A549 (cell line): ENCODE measurements at regions not wholly inside any gene's neighbourhood (a gene's known extent, or its start where the extent isn't known, plus 50 kb on each side); places are given as distances from the start of the nearest gene placed in this dataset.

ENCODE experiments used
- ATAC-seq, 2 experiments: fragments of 200-7000 bp in 1 of 2; fragments of >200 bp in 1 of 2; cut with Nextera tagmentation in 1 of 2; cut with Tn5 transposase in 1 of 2; 3 replicates each; pipeline versions ENCODE4 v1.8.0 to v1.9.1; 2018 to 2020; ENCODE audit warnings: mild to moderate bottlenecking in 1 of 2, moderate library complexity in 1 of 2
- CTCF ChIA-PET: fragments of 300-600 bp; sonication (Branson Sonifier 250); formaldehyde crosslinking; extraction: SDS; loops from one replicate; lab custom pipeline; 2021; ENCODE audit warnings: antibody characterized with exemption, inconsistent platforms; lab: Yijun Ruan, JAX
- POLR2A ChIA-PET: fragments of 350-600 bp; formaldehyde crosslinking; extraction: SDS; loops from one replicate; lab custom pipeline; 2021; ENCODE audit warnings: antibody characterized with exemption, inconsistent platforms; lab: Yijun Ruan, JAX
- DNase-seq, 2 experiments: peaks; one replicate each; pipeline versions ENCODE4 v3.0.0 to v3.0.0-alpha.2; 2011 to 2016; ENCODE audit warnings: low read depth in 1 of 2, low spot score in 1 of 2
- FAIRE-seq: peaks from 2 replicates; lab custom pipeline; 2011; peaks lifted over from hg19 to GRCh38; lab: Jason Lieb, UNC
- H3K27ac ChIP-seq, 2 experiments: fragments of >200 bp; sonication (Bioruptor Twin); formaldehyde crosslinking; 3 replicates each; pipeline ENCODE4 v1.5.1; 2016 to 2017
- H3K4me1 ChIP-seq: fragments of >200 bp; sonication (Bioruptor Twin); formaldehyde crosslinking; 3 replicates; pipeline ENCODE4 v1.6.1; 2016
- H3K4me2 ChIP-seq: fragments of >200 bp; sonication (Bioruptor Twin); formaldehyde crosslinking; 3 replicates; pipeline ENCODE4 v1.6.1; 2016
- H3K4me3 ChIP-seq: fragments of >200 bp; sonication (Bioruptor Twin); formaldehyde crosslinking; 3 replicates; pipeline ENCODE4 v1.5.1; 2016
- H3K9me3 ChIP-seq: fragments of >200 bp; sonication (Bioruptor Twin); formaldehyde crosslinking; 3 replicates; pipeline ENCODE4 v1.6.1; 2016
- EHMT2 ChIP-seq: fragments of 200-600 bp; sonication (generic); IDR thresholded peaks from 2 replicates; pipeline ENCODE4 v1.6.1; 2016; ENCODE audit warnings: antibody characterized with exemption, low read depth, mild to moderate bottlenecking, moderate library complexity
- FOSL2 ChIP-seq, 2 experiments: fragments of 450-650 bp in 1 of 2; fragments of >200 bp in 1 of 2; sonication (Bioruptor Twin) in 1 of 2; formaldehyde crosslinking; IDR thresholded peaks; 2 replicates each; pipeline versions ENCODE4 v1.5.0 to v1.6.1; 2016 to 2020; ENCODE audit warnings: mild to moderate bottlenecking in 1 of 2, moderate library complexity in 1 of 2
- FOXS1 ChIP-seq: fragments of 250-450 bp; sonication (Bioruptor Pico); IDR thresholded peaks from 2 replicates; pipeline ENCODE4 v1.5.0; 2020; ENCODE audit warnings: mild to moderate bottlenecking, moderate library complexity
- HDAC2 ChIP-seq: fragments of 200-600 bp; sonication (generic); IDR thresholded peaks from 2 replicates; pipeline ENCODE4 v1.6.1; 2016
- HEYL ChIP-seq: fragments of 250-450 bp; sonication (Bioruptor Pico); IDR thresholded peaks from 2 replicates; pipeline ENCODE4 v1.8.0; 2021; ENCODE audit warnings: mild to moderate bottlenecking, moderate library complexity
- MAFK ChIP-seq: fragments of 450-650 bp; IDR thresholded peaks from 2 replicates; pipeline ENCODE4 v1.6.1; 2014; ENCODE audit not compliant: partially characterized antibody
- MYC ChIP-seq: IDR thresholded peaks from 2 replicates; pipeline ENCODE4 v1.6.1; 2012; ENCODE audit warnings: mild to moderate bottlenecking, inconsistent platforms, low read length, improper control_type of control experiment, borderline replicate concordance
- POLR2A ChIP-seq: IDR thresholded peaks from 2 replicates; pipeline ENCODE4 v1.6.1; 2012; ENCODE audit warnings: mild to moderate bottlenecking, low read length
- RARB ChIP-seq: fragments of 250-450 bp; sonication (Bioruptor Pico); IDR thresholded peaks from 2 replicates; pipeline ENCODE4 v1.8.0; 2021; ENCODE audit warnings: mild to moderate bottlenecking, moderate library complexity
- RFX5 ChIP-seq: fragments of 450-650 bp; IDR thresholded peaks from 2 replicates; pipeline ENCODE4 v1.7.1; 2014; ENCODE audit warnings: antibody characterized with exemption, mild to moderate bottlenecking, moderate library complexity
- SREBF2 ChIP-seq: fragments of 450-650 bp; IDR thresholded peaks from 2 replicates; pipeline ENCODE4 v1.6.1; 2014; ENCODE audit warnings: mild to moderate bottlenecking, moderate library complexity
- TFCP2L1 ChIP-seq: fragments of 250-450 bp; sonication (Bioruptor Pico); IDR thresholded peaks from 2 replicates; pipeline ENCODE4 v1.5.0; 2021; ENCODE audit warnings: mild to moderate bottlenecking
- ZNF302 ChIP-seq: fragments of 250-450 bp; sonication (Bioruptor Pico); IDR thresholded peaks from 2 replicates; pipeline ENCODE4 v1.9.0; 2021; ENCODE audit warnings: inconsistent platforms, mild to moderate bottlenecking, moderate library complexity
- WGBS: methylation state at CpG from one replicate; pipeline ENCODE4 v1.1.6; 2017; ENCODE audit errors: missing lambda C conversion rate; 5-methylcytosine and 5-hydroxymethylcytosine counted together
- TF ChIP-seq, protein P1 (sequence below): IDR thresholded peaks from 2 replicates; pipeline ENCODE4 v1.6.1; 2012
- TF ChIP-seq, protein P2 (sequence below): IDR thresholded peaks from 2 replicates; pipeline ENCODE4 v1.6.1; 2012
- TF ChIP-seq, protein P3 (sequence below): fragments of >200 bp; sonication (Bioruptor Twin); formaldehyde crosslinking; IDR thresholded peaks from 3 replicates; pipeline ENCODE4 v1.5.1; 2016
- TF ChIP-seq, protein P4 (sequence below): IDR thresholded peaks from 2 replicates; pipeline ENCODE4 v1.6.1; 2012; ENCODE audit warnings: low read depth, borderline replicate concordance
- TF ChIP-seq, protein P5 (sequence below): fragments of 200-600 bp; sonication (generic); IDR thresholded peaks from 2 replicates; pipeline ENCODE4 v1.6.1; 2016; ENCODE audit warnings: antibody characterized with exemption, mild to moderate bottlenecking, moderate library complexity
- TF ChIP-seq, protein P6 (sequence below): fragments of >200 bp; sonication (Bioruptor Twin); formaldehyde crosslinking; IDR thresholded peaks from 2 replicates; pipeline ENCODE4 v1.6.1; 2016

DNA sequence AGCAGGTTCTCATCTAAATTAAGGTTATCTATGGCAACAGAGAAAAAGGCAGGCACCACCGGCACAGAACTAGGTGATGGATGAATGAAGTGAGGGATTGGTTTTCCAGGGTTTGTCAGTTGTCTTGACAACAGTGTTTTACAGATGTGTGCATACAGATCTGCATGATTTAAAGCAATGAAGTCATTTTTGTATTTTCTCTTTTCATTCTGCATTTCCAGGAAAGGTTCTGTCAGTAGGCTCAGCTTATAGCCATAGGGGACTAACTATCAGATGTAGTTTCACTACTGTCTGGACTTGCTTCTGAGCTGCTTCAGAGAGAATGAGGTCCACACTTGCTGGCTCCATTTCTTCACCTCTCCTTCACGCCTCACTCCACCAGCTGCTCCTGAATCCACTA lies 98.2 kb upstream of the LMO4 start:
- Histone ChIP-seq H3K9me3 (no peaks in the 10 kb centered on the region), H3K4me1 (peaks cover 13% of the 10 kb centered on the region; the same call in 2 of the 3 replicates), H3K4me2 (no peak overlapping the region), H3K4me3 (no peak overlapping the region), H3K27ac (no peak overlapping the region)
- WGBS: 80% methylated on average over 2 of the region's 2 CpGs
- TF ChIP-seq, protein P1, sequence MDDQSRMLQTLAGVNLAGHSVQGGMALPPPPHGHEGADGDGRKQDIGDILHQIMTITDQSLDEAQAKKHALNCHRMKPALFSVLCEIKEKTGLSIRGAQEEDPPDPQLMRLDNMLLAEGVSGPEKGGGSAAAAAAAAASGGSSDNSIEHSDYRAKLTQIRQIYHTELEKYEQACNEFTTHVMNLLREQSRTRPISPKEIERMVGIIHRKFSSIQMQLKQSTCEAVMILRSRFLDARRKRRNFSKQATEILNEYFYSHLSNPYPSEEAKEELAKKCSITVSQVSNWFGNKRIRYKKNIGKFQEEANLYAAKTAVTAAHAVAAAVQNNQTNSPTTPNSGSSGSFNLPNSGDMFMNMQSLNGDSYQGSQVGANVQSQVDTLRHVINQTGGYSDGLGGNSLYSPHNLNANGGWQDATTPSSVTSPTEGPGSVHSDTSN: no peak
- TF ChIP-seq POLR2A (no peak), MYC (no peak), FOXS1 (CRISPR knock-in tag) (no peak), FOSL2 (IDR thresholded peaks at IDR 0.05) (no peak), FOSL2 (CRISPR knock-in tag; IDR thresholded peaks at IDR 0.05) (no peak), RFX5 (no peak), ZNF302 (CRISPR knock-in tag) (no peak), HDAC2 (no peak), TFCP2L1 (CRISPR knock-in tag) (no peak), HEYL (CRISPR knock-in tag) (no peak), EHMT2 (no peak)
- TF ChIP-seq, protein P2, sequence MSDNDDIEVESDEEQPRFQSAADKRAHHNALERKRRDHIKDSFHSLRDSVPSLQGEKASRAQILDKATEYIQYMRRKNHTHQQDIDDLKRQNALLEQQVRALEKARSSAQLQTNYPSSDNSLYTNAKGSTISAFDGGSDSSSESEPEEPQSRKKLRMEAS: no peak
- TF ChIP-seq, protein P3, sequence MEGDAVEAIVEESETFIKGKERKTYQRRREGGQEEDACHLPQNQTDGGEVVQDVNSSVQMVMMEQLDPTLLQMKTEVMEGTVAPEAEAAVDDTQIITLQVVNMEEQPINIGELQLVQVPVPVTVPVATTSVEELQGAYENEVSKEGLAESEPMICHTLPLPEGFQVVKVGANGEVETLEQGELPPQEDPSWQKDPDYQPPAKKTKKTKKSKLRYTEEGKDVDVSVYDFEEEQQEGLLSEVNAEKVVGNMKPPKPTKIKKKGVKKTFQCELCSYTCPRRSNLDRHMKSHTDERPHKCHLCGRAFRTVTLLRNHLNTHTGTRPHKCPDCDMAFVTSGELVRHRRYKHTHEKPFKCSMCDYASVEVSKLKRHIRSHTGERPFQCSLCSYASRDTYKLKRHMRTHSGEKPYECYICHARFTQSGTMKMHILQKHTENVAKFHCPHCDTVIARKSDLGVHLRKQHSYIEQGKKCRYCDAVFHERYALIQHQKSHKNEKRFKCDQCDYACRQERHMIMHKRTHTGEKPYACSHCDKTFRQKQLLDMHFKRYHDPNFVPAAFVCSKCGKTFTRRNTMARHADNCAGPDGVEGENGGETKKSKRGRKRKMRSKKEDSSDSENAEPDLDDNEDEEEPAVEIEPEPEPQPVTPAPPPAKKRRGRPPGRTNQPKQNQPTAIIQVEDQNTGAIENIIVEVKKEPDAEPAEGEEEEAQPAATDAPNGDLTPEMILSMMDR: no peak
- TF ChIP-seq, protein P4, sequence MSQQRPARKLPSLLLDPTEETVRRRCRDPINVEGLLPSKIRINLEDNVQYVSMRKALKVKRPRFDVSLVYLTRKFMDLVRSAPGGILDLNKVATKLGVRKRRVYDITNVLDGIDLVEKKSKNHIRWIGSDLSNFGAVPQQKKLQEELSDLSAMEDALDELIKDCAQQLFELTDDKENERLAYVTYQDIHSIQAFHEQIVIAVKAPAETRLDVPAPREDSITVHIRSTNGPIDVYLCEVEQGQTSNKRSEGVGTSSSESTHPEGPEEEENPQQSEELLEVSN: no peak
- TF ChIP-seq, protein P5, sequence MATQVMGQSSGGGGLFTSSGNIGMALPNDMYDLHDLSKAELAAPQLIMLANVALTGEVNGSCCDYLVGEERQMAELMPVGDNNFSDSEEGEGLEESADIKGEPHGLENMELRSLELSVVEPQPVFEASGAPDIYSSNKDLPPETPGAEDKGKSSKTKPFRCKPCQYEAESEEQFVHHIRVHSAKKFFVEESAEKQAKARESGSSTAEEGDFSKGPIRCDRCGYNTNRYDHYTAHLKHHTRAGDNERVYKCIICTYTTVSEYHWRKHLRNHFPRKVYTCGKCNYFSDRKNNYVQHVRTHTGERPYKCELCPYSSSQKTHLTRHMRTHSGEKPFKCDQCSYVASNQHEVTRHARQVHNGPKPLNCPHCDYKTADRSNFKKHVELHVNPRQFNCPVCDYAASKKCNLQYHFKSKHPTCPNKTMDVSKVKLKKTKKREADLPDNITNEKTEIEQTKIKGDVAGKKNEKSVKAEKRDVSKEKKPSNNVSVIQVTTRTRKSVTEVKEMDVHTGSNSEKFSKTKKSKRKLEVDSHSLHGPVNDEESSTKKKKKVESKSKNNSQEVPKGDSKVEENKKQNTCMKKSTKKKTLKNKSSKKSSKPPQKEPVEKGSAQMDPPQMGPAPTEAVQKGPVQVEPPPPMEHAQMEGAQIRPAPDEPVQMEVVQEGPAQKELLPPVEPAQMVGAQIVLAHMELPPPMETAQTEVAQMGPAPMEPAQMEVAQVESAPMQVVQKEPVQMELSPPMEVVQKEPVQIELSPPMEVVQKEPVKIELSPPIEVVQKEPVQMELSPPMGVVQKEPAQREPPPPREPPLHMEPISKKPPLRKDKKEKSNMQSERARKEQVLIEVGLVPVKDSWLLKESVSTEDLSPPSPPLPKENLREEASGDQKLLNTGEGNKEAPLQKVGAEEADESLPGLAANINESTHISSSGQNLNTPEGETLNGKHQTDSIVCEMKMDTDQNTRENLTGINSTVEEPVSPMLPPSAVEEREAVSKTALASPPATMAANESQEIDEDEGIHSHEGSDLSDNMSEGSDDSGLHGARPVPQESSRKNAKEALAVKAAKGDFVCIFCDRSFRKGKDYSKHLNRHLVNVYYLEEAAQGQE: no peak
- TF ChIP-seq, protein P6, sequence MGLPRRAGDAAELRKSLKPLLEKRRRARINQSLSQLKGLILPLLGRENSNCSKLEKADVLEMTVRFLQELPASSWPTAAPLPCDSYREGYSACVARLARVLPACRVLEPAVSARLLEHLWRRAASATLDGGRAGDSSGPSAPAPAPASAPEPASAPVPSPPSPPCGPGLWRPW: no peak
- no peak for DNase-seq
- CTCF ChIA-PET: interaction anchor here (0.6 to 0.8 kb wide), 2 partner anchors 30 to 51 kb away, joined by 3 read pairs; no protein-coding TSS in a partner anchor
- no peak for FAIRE-seq
- ATAC-seq: no peak
- POLR2A ChIA-PET: no interaction called here

DNA sequence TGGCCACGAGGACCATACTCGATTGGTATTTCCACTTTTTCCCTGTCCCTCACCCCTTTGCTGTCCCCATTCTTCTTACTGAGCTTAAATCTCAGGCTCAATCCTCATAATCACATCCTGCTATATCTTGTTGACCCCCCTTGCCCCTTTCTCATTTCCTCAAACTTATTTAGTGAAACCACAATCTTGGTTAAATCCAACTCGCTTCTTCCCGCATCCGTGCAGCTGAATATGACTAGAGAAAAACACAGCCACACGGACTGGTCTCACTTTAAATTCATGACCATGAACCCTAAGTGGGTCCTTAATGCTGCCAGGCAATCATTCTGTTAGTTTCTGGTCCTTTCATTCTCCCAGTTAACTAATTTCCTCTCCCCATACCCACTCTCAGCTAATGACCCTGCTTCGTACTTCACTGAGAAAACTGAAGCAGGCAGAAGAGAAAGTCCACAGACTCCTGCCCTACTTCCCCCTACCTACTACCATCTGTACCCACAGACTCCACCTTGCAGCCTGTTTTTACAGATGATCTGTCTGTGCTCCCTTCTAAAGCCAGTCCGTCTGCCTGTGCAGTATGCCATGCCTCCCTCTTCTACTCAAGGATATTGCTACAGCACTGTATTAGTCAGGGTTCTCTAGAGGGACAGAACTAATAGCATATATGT lies 96.8 kb upstream of the LMO4 start:
- ChIA-PET POLR2A (no interaction called here), CTCF (no interaction called here)
- no peaks in the 10 kb centered on the region for H3K9me3 ChIP-seq
- 65% methylated on average over 8 of the region's 8 CpGs for WGBS
- ATAC-seq: no peak
- no peak overlapping the region for H3K4me2 ChIP-seq
- H3K4me1 ChIP-seq: peaks cover under 1% of the 10 kb centered on the region; the same call in 1 of the 3 replicates
- no peak for FAIRE-seq
- no peak overlapping the region for H3K4me3 ChIP-seq
- H3K27ac ChIP-seq: no peak overlapping the region
- DNase-seq: no peak
- TF ChIP-seq, protein P4: no peak
- TF ChIP-seq RARB: no peak
- no peak for TF ChIP-seq SREBF2
- TF ChIP-seq MAFK: no peak
